ENCODE measurements at regions not wholly inside any gene's neighbourhood (a gene's known extent, or its start where the extent isn't known, plus 50 kb on each side); places are given as distances from the start of the nearest gene placed in this dataset.

- H3K4me1 ChIP-seq, result no peaks in the 10 kb centered on the region
- DNase-seq (ENCODE audit: low spot score), result no peak
- no peaks in the 10 kb centered on the region for H3K27me3 ChIP-seq
- H3K4me3 ChIP-seq, result no peak overlapping the region
- no peaks in the 10 kb centered on the region for H3K36me3 ChIP-seq
- H3K36me3 Mint-ChIP-seq, result no peaks in the 10 kb centered on the region
- no peak overlapping the region for H2AFZ ChIP-seq (replicated peaks)
- no peak overlapping the region for H3K27ac Mint-ChIP-seq
- H3K79me2 ChIP-seq (ENCODE audit: low read depth), result no peaks in the 10 kb centered on the region
- H4K20me1 ChIP-seq (ENCODE audit: low read depth), result no peaks in the 10 kb centered on the region
- TF ChIP-seq EZH2 (IDR thresholded peaks at IDR 0.05) (no peak), EZH2phosphoT487 (IDR thresholded peaks at IDR 0.05) (no peak)
- TF ChIP-seq, protein P1, sequence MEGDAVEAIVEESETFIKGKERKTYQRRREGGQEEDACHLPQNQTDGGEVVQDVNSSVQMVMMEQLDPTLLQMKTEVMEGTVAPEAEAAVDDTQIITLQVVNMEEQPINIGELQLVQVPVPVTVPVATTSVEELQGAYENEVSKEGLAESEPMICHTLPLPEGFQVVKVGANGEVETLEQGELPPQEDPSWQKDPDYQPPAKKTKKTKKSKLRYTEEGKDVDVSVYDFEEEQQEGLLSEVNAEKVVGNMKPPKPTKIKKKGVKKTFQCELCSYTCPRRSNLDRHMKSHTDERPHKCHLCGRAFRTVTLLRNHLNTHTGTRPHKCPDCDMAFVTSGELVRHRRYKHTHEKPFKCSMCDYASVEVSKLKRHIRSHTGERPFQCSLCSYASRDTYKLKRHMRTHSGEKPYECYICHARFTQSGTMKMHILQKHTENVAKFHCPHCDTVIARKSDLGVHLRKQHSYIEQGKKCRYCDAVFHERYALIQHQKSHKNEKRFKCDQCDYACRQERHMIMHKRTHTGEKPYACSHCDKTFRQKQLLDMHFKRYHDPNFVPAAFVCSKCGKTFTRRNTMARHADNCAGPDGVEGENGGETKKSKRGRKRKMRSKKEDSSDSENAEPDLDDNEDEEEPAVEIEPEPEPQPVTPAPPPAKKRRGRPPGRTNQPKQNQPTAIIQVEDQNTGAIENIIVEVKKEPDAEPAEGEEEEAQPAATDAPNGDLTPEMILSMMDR (IDR thresholded peaks at IDR 0.05), result no peak
- no peaks in the 10 kb centered on the region for H3K9me3 ChIP-seq (ENCODE audit: low read depth)
- H3K27me3 Mint-ChIP-seq (ENCODE audit: insufficient read depth, low read depth), result no peaks in the 10 kb centered on the region
- H3K9ac ChIP-seq, result no peak overlapping the region
- H3K4me2 ChIP-seq, result no peak overlapping the region
- H3K4me1 Mint-ChIP-seq, result no peaks in the 10 kb centered on the region
- H3K4me3 Mint-ChIP-seq, result no peak overlapping the region
- no peak overlapping the region for H3K27ac ChIP-seq
- peaks cover 9% of the 10 kb centered on the region for H3K9me3 Mint-ChIP-seq
- H3F3A ChIP-seq (ENCODE audit: low read depth), result no peaks in the 10 kb centered on the region
Observed at GRCh38 chr7:115516341-115516740, 514.2 kb downstream of the TFEC start.

GRCh38 chr7:115511330-115511729 is 519.2 kb downstream of the TFEC start:
- no peaks in the 10 kb centered on the region for H3K27me3 Mint-ChIP-seq (ENCODE audit: insufficient read depth, low read depth)
- no peaks in the 10 kb centered on the region for H3K4me1 ChIP-seq

DNA sequence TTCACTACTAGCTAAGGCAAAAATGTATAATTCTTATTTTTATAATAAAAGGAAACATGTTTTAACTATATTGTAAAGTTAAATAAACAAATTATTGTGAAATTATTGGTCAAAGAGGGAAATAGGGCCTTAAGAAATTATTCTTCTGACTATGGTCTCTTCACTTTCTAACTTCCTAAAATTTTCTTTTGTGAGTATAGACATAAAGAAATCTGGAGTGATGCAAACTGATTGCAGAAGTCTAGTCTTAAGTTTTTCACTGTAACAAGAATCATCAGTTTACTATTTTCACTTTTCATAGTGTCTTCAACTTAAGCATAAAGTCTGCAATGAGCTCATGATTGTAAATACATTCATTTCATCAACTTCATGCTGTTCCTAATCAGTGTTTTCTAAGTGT is 525.4 kb downstream of the TFEC start:
- Histone ChIP-seq H3K27ac (no peak overlapping the region), H3K4me1 (no peaks in the 10 kb centered on the region), H4K20me1 (ENCODE audit: low read depth) (no peaks in the 10 kb centered on the region), H3K79me2 (ENCODE audit: low read depth) (no peaks in the 10 kb centered on the region), H3K4me3 (no peak overlapping the region), H3F3A (ENCODE audit: low read depth) (no peaks in the 10 kb centered on the region), H2AFZ (replicated peaks) (no peak overlapping the region), H3K27me3 (no peaks in the 10 kb centered on the region), H3K9ac (no peak overlapping the region), H3K9me3 (ENCODE audit: low read depth) (no peaks in the 10 kb centered on the region), H3K4me2 (no peak overlapping the region), H3K36me3 (no peaks in the 10 kb centered on the region)
- TF ChIP-seq, protein P1 (IDR thresholded peaks at IDR 0.05), result no peak
- TF ChIP-seq EZH2phosphoT487 (IDR thresholded peaks at IDR 0.05), result no peak
- no peak for TF ChIP-seq EZH2 (IDR thresholded peaks at IDR 0.05)
- Mint-ChIP-seq H3K36me3 (no peaks in the 10 kb centered on the region), H3K4me3 (no peak overlapping the region), H3K27me3 (ENCODE audit: insufficient read depth, low read depth) (no peaks in the 10 kb centered on the region), H3K4me1 (no peaks in the 10 kb centered on the region), H3K27ac (no peak overlapping the region), H3K9me3 (no peaks in the 10 kb centered on the region)
- no peak for DNase-seq (ENCODE audit: low spot score)

More at GRCh38 chr7:115511330-115511729, 519.2 kb downstream of the TFEC start:
- Mint-ChIP-seq H3K27ac (no peak overlapping the region), H3K4me1 (no peaks in the 10 kb centered on the region), H3K36me3 (no peaks in the 10 kb centered on the region), H3K4me3 (no peak overlapping the region), H3K9me3 (no peaks in the 10 kb centered on the region)
- TF ChIP-seq EZH2phosphoT487 (IDR thresholded peaks at IDR 0.05) (no peak), EZH2 (IDR thresholded peaks at IDR 0.05) (no peak)
- TF ChIP-seq, protein P1 (IDR thresholded peaks at IDR 0.05), result no peak
- no peak overlapping the region for H2AFZ ChIP-seq (replicated peaks)
- H3K9me3 ChIP-seq (ENCODE audit: low read depth), result no peaks in the 10 kb centered on the region
- no peak overlapping the region for H3K27ac ChIP-seq
- H3F3A ChIP-seq (ENCODE audit: low read depth), result no peaks in the 10 kb centered on the region
- H3K36me3 ChIP-seq, result no peaks in the 10 kb centered on the region
- H3K9ac ChIP-seq, result no peak overlapping the region
- H4K20me1 ChIP-seq (ENCODE audit: low read depth), result no peaks in the 10 kb centered on the region
- H3K79me2 ChIP-seq (ENCODE audit: low read depth), result no peaks in the 10 kb centered on the region
- DNase-seq (ENCODE audit: low spot score), result no peak
- H3K27me3 ChIP-seq, result no peaks in the 10 kb centered on the region
- no peak overlapping the region for H3K4me2 ChIP-seq
- no peak overlapping the region for H3K4me3 ChIP-seq
